Stimulated activated naive CD8-positive, alpha-beta T cell treated with anti-CD3 and anti-CD28 coated beads, Interleukin-15, Interleukin-2, amounts not matched to agents 100 ng/mL and 50 ng/mL, for 24 hours (primary cell): ENCODE measurements at regions not wholly inside any gene's neighbourhood (a gene's known extent, or its start where the extent isn't known, plus 50 kb on each side); places are given as distances from the start of the nearest gene placed in this dataset.

Experiments
- H3K27ac Mint-ChIP-seq: one replicate; pipeline ENCODE4 v1.8.0; 2021; ENCODE audit warnings: mild to moderate bottlenecking, mixed read lengths
- H3K27me3 Mint-ChIP-seq: one replicate; pipeline ENCODE4 v1.8.0; 2021; ENCODE audit warnings: mixed read lengths
- H3K36me3 Mint-ChIP-seq: one replicate; pipeline ENCODE4 v1.8.0; 2021; ENCODE audit warnings: low read depth, mixed read lengths
- H3K4me1 Mint-ChIP-seq: one replicate; pipeline ENCODE4 v1.8.0; 2021; ENCODE audit warnings: low read depth, mixed read lengths
- H3K4me3 Mint-ChIP-seq: one replicate; pipeline ENCODE4 v1.8.0; 2021; ENCODE audit warnings: mild to moderate bottlenecking, mixed read lengths
- H3K9me3 Mint-ChIP-seq: one replicate; pipeline ENCODE4 v1.8.0; 2021; ENCODE audit warnings: mixed read lengths

DNA sequence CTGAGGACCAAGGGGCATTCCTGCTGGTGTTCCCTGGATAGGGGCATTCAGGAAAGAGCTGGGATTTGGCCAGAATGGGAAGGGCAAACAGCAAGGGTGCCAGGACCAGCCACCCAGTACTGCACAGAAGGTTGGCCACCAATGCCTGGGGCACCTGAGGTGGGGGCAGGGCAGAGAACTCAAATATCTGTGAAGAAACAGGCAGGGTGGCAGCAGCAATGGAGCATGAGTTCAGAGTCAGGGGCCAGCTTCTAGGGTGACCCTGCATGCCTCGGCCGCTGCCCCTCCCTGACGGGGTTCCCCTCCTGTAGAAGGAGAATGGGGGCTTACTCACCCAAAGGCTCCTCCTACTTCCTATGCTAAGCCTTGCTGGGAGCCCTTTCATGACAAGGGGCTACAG, 79.3 kb upstream of the SHANK2 start:
- no peaks in the 10 kb centered on the region for H3K4me1 Mint-ChIP-seq
- H3K4me3 Mint-ChIP-seq = no peak overlapping the region
- no peaks in the 10 kb centered on the region for H3K36me3 Mint-ChIP-seq
- H3K27me3 Mint-ChIP-seq = peaks cover 4% of the 10 kb centered on the region
- H3K9me3 Mint-ChIP-seq = no peaks in the 10 kb centered on the region
- H3K27ac Mint-ChIP-seq = no peak overlapping the region

DNA sequence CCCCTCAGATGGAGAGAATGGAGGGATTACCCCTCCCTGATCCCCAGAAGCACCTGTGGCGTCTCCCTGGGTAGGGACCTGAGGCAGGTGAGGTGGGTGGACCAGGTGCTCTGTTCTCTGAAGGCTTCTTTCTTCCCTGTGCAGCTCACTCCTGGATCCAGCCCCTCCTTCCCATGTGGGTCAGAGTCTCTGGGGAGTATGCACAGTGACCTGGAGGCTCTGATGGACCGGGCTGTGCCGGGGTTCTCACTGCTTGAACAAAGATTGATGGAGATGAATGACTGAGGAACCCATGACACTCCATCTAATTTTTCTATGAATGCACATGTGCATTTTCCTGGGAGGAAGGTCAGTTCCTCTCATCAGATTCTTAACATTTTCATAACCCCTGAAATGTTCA, 78.6 kb upstream of the SHANK2 start:
- H3K4me3 Mint-ChIP-seq = no peak overlapping the region
- H3K36me3 Mint-ChIP-seq = no peaks in the 10 kb centered on the region
- peaks cover 4% of the 10 kb centered on the region for H3K27me3 Mint-ChIP-seq
- H3K27ac Mint-ChIP-seq = no peak overlapping the region
- H3K9me3 Mint-ChIP-seq = no peaks in the 10 kb centered on the region
- no peaks in the 10 kb centered on the region for H3K4me1 Mint-ChIP-seq

DNA sequence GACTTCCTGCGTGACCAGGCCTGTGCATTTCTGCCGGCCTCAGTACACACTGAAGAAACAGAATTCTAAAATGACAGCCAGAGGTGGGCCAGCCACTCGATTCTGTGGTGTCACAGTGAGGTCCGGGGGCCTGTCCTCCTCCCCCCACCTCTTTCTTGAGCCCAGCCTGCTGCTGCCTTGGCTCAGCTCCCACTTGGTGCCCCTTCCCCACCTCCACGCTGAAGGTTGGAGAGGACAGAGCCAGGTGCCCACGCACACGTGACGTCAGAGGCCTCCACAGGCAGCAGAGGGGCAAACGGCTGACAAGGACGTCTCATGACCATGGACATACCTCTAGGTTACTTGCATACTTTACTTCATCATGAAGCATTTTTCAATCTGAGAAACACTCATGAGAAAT, 78.0 kb upstream of the SHANK2 start:
- no peaks in the 10 kb centered on the region for H3K4me1 Mint-ChIP-seq
- no peak overlapping the region for H3K27ac Mint-ChIP-seq
- H3K36me3 Mint-ChIP-seq = no peaks in the 10 kb centered on the region

DNA sequence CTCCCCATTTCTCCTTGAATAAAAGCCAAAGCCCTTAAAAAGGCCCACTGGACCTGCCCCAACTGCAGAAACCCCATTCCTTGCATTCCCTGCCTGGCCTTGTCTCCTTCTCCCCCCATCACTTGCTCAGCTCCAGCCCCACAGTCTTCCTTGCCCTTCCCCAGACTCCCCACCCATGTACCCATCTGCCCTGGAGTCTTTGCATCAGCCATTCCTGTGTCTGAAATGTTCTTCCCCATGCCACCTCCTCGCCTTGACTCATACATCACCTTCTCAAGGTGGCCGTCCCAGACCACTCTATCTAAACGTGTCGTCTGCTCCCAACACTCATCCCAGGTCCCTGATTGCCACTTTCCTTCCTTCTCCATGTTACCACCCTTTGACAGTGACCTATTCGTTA, 77.4 kb upstream of the SHANK2 start:
- Mint-ChIP-seq H3K27me3 (peaks cover 4% of the 10 kb centered on the region), H3K4me1 (no peaks in the 10 kb centered on the region), H3K9me3 (no peaks in the 10 kb centered on the region)

More for the DNA sequence above, 78.0 kb upstream of the SHANK2 start:
- H3K27me3 Mint-ChIP-seq = peaks cover 4% of the 10 kb centered on the region
- no peak overlapping the region for H3K4me3 Mint-ChIP-seq
- H3K9me3 Mint-ChIP-seq = no peaks in the 10 kb centered on the region

DNA sequence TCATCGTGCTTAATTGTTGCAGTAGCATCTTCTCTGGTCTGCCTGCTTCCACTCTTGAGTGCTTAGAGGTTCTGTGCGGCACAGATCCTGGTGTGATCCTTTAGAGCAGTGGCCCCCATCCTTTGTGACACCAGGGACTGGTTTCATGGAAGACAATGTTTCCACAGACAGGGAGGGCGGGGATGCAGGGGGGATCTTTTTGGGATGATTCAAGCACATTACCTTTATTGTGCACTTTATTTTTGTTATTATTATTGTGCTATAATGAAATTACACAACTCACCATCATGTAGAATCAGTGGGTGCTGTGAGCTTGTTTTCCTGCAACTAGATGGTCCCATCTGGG, 76.8 kb upstream of the SHANK2 start:
- no peak overlapping the region for H3K4me3 Mint-ChIP-seq
- H3K4me1 Mint-ChIP-seq = no peaks in the 10 kb centered on the region
- H3K36me3 Mint-ChIP-seq = no peaks in the 10 kb centered on the region
- H3K9me3 Mint-ChIP-seq = no peaks in the 10 kb centered on the region
- no peak overlapping the region for H3K27ac Mint-ChIP-seq
- H3K27me3 Mint-ChIP-seq = peaks cover 4% of the 10 kb centered on the region

More for the DNA sequence above, 77.4 kb upstream of the SHANK2 start:
- Mint-ChIP-seq H3K27ac (no peak overlapping the region), H3K36me3 (no peaks in the 10 kb centered on the region), H3K4me3 (no peak overlapping the region)

DNA sequence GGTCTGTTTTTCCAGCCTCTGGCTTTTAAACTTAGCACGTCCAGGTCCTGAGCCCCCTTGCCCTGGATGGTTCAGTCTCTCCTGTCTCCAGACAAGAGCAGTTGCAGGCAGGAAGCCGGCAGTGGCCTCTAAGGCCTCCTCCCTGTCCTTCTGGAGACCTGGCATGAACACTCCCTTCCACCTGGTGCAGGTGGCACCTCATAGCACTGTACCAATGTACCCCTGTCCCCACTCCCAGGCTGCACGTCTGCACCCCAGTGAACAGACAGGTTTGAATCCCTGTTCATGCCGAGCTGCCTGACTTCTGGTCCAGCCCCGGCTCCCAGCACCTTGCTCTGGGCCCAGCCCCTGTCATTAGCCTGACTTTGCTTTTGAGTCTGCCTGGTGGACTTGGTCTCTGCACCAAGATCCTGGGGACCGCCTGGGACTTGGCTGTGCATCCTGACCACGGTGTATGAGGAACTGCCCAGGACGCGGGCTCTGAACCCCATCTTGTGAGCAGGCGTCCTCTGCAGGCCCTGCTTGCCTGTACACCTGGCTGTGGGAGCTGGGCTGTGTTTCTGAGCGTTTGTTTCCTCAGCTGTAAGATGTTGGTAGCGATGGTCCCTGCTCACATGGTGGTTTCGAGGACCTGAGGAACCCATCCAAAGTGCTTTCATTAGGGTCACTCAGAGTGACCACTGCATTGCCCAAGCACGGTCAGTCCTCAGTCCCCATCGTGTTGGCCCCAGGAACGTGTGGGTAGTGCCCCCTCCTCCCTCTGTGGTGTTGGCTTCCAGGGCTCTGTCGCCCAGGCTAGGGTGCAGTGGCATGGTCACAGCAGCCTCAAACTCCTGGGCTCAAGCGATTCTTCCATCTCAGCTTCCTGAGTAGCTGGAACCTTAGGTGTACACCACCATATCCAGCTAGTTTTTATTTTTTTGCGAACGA, 75.0 kb upstream of the SHANK2 start:
- H3K4me1 Mint-ChIP-seq = no peaks in the 10 kb centered on the region
- H3K36me3 Mint-ChIP-seq = no peaks in the 10 kb centered on the region
- peaks cover 4% of the 10 kb centered on the region for H3K27me3 Mint-ChIP-seq
- no peaks in the 10 kb centered on the region for H3K9me3 Mint-ChIP-seq
- no peak overlapping the region for H3K27ac Mint-ChIP-seq
- no peak overlapping the region for H3K4me3 Mint-ChIP-seq

DNA sequence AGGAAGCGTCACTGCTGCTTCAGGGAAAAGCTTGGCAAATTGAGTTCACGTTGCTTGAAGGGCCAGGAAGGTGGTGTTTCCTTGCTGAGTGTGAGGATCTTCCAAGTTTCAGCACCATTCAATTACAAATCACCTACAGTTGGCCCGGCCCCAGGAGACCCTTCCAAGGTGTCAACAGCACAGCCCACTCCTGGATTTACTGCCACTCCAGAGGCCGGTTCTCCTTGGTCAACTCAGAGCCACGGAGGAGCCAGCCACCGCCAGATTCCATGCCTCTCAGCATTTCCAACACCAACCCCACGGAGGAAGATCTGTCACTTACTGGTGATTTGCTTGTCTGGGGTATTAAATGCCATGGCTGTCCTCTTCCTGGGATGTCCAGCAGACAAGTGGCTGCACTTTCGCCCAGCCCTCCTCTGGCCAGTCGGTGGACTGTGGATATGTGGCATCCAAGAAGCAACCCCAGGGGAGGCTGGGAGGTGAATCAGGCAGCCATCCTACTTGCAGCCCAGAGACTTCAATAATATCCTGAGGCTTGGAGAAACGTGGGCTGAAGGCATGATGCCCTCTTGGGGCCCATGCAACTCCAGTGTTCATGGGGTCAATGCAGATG, 74.1 kb upstream of the SHANK2 start:
- Mint-ChIP-seq H3K4me1 (no peaks in the 10 kb centered on the region), H3K36me3 (no peaks in the 10 kb centered on the region), H3K4me3 (no peak overlapping the region), H3K9me3 (no peaks in the 10 kb centered on the region), H3K27ac (no peak overlapping the region), H3K27me3 (peaks cover 4% of the 10 kb centered on the region)

DNA sequence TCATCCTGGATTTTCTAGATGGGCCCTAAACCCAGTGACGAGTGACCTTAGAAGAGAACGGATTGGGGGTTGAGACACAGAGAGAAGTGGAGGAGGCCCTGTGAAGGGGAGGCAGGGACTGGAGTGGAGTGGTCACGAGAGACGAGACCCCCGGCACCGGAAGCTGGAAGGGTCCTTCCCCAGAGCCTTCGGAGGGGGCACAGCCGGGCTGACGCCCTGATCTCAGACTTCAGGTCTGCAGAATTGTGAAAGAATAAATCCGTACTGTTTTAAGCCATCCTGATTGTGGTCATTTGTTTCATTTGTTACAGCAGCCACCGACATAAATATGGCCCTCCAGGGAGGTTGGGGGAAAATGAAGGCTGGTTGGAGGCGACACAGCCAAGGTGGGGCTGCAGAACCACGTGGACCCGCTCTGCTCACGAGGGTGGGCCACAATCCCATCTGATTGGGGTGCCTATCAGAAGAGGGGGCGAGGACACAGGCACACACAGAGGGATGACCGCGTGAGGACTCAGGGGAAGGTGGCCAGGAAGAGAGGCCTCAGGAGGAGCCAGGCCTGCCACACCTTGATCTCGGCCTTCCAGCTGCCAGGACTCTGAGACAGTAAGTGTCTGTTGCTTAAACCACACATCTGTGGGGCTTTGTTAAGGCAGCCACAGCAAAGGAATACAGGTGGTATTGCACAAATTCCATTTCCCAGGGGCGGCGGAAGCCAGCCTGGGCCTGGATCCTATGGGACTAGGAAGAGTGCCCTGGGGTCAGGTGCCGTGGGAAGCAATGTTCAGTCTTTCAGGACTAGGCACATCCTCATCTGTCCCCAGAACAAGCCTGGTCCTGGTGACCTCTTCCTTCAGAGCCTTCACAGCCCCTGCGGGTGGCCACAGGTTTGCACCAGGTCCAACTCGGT, 73.3 kb upstream of the SHANK2 start:
- Mint-ChIP-seq H3K27ac (no peak overlapping the region), H3K36me3 (no peaks in the 10 kb centered on the region), H3K4me1 (no peaks in the 10 kb centered on the region), H3K4me3 (no peak overlapping the region), H3K9me3 (no peaks in the 10 kb centered on the region), H3K27me3 (peaks cover 4% of the 10 kb centered on the region)

DNA sequence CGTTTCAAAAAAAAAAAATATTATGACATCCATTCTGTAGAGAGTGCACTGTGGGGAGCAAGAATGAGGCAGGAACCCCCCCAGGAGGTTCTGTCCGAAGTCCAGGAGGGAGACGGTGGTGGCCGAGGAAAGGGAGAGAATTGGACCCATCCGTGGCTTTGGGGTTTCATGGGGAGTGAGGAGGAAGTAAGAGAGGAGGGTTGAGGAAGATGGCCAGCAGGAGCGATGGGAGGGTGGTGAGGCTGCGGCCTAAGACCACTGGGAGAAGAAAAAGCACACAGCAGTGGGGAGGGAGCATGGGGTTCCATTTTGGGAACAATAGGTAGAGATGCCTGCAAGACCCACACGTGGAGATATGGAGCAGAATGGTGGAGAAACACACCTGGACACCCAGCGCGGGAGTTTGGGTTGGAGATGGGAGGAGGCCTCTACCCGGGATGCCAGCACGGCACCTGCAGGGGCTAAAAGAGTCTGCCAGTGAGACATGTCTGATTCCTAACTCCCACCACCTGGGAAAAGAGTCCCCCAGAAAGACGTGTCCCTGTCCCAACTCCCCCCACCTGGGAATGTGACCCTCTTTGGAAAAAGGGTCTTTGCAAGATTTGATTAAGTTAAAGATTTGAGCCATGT, 72.5 kb upstream of the SHANK2 start:
- Mint-ChIP-seq H3K4me3 (no peak overlapping the region), H3K4me1 (no peaks in the 10 kb centered on the region), H3K27ac (no peak overlapping the region), H3K27me3 (peaks cover 3% of the 10 kb centered on the region), H3K36me3 (no peaks in the 10 kb centered on the region), H3K9me3 (no peaks in the 10 kb centered on the region)

DNA sequence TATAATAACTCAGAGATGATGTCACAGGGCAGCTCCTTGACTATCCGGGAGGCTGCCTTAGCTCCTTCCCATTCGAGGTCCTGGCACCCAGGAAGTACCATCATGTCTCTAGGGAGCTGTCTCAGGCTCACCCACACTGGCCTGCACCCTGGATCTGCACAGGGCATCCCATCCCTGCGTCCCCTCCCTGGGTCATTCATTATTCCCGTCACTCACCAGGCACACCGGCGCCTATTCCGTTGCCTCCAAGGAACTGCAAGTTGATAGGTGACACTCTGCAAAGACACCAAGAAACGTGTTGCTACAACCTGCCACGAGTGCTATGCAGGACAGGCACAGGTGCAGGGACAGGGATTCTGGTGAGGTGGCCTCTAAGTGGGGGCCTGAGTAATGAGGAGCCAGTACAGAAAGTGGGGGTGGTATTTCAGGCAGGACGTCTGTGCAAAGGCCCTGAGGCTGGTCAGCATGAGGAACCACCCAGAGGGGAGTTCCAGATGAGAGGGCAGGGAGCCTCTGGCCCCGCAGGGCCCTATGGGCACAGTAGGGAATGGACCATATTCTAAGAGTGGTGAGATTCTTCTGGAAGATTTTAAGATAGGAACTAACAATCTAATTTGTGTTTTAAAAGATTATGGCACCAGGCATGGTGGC, 71.6 kb upstream of the SHANK2 start:
- Mint-ChIP-seq H3K4me3 (no peak overlapping the region), H3K27ac (no peak overlapping the region), H3K9me3 (no peaks in the 10 kb centered on the region), H3K4me1 (no peaks in the 10 kb centered on the region), H3K36me3 (no peaks in the 10 kb centered on the region), H3K27me3 (no peaks in the 10 kb centered on the region)

DNA sequence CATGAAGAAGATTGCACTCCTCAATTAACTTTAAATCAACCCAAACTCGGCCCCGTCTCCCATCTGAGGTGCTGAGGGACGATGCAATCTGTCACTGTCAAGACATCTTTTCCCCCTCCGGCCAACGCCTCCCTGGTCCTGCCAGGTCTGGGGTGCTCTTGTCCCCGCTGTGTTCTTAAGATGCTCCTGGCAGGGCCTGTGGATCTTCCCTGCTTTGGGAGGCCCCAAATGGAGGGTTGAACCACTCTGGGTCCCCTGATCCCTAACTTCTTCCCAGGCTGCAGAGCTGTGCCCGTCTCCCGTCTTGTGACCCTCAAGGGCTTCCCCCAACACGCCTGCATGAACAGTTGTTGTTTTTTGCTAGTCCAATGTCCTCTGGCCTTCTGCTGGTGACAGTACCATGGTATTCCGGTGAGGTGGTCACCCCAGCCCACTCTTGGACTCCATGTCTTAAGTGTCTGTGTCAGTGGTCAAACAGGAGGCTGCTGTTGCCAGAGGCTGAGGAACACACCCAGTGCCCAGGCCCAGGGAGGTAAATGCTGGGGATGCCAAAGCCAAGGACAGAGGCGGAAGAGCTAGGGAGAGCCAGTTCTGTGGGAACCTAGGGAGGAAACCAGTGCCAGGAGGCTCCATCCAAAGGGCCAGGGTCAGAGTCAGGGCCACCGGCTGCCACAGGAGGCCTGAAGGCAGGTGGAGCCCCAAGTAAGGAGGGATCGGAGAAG, 70.6 kb upstream of the SHANK2 start:
- no peaks in the 10 kb centered on the region for H3K4me1 Mint-ChIP-seq
- H3K27ac Mint-ChIP-seq = peak overlapping the region; percentile 26
- H3K9me3 Mint-ChIP-seq = peaks cover 6% of the 10 kb centered on the region
- H3K36me3 Mint-ChIP-seq = no peaks in the 10 kb centered on the region
- no peaks in the 10 kb centered on the region for H3K27me3 Mint-ChIP-seq
- no peak overlapping the region for H3K4me3 Mint-ChIP-seq

DNA sequence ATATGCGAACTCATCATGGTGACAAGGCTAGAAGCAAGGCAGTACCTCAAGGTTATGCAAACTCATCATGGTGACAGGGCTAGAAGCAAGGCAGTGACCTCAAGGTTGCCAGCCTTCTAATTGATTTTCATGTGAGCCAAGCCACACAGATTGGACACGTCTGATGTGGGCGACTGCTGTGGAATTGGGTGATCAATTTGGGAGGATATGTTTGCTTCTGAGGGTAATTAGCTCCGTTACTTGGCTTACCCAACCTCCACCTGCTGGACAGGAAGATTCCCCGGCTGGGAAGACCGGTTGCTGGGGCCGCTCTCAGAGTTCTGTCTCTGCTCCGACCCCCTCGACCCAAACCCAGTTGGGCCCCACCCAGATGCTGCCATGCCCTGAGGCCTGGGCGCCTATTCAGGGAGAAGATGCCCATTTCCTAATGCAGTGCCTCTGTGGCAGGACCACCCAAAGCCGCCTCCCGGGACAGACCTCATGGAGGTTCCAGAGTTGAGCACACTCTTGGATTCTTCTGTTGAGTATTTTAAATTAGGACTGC, 69.9 kb upstream of the SHANK2 start:
- peaks cover 12% of the 10 kb centered on the region for H3K9me3 Mint-ChIP-seq
- H3K4me3 Mint-ChIP-seq = no peak overlapping the region
- H3K36me3 Mint-ChIP-seq = no peaks in the 10 kb centered on the region
- H3K4me1 Mint-ChIP-seq = no peaks in the 10 kb centered on the region
- H3K27ac Mint-ChIP-seq = no peak overlapping the region
- H3K27me3 Mint-ChIP-seq = peaks cover 3% of the 10 kb centered on the region

DNA sequence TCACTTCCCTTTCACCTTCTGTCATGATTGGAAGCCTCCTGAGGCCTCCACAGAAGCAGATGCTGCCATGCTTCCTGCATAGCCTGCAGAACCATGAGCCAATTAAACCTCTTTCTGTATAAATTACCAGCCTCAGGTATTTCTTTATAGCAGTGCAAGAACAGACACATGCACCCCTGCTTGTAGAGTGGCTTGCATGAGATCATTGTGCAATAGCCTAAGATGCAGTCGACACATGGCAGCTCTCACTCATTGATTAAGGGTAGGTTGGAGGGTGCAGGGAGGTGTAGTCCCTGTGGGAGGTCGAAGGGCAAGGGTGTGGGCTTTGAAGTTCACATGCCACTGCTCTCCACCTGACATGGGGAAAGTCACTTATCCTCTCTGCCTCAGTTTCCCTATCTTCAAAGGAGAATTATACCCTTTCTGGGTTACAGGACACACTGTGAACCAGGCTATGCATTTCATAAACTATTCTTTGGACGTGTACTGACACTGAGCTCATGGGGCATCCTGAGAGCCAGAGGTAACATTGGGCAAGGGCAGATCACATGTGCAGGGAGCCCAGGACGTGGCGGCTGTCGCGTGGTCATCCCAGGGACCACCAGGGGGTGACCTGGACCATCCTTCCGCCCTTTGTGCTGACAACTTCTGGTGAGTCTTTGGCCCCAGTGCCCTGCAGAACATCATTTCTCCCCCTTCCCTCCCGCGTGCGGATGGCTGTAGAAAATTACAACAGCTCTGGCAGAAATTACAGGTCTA, 69.2 kb upstream of the SHANK2 start:
- no peaks in the 10 kb centered on the region for H3K4me1 Mint-ChIP-seq
- H3K36me3 Mint-ChIP-seq = no peaks in the 10 kb centered on the region
- H3K27ac Mint-ChIP-seq = no peak overlapping the region
- H3K27me3 Mint-ChIP-seq = peaks cover 3% of the 10 kb centered on the region
- H3K4me3 Mint-ChIP-seq = no peak overlapping the region
- H3K9me3 Mint-ChIP-seq = peaks cover 13% of the 10 kb centered on the region
